Caco-2 (cell line): ENCODE measurements at regions not wholly inside any gene's neighbourhood (a gene's known extent, or its start where the extent isn't known, plus 50 kb on each side); places are given as distances from the start of the nearest gene placed in this dataset.

Experiments used
- BruUV-seq: library from RNA; stranded (reverse); fragments of 400-500 nt; replicated peaks from 2 replicates; lab custom pipeline; 2021; lab: Mats Ljungman, UMichigan
- CTCF ChIA-PET: fragments of 300-600 bp; sonication (Branson Sonifier 250); formaldehyde crosslinking; loops from one replicate; lab custom pipeline; 2022; ENCODE audit warnings: antibody characterized with exemption; lab: Charles Lee
- POLR2A ChIA-PET: fragments of 300-600 bp; sonication (Branson Sonifier 250); formaldehyde crosslinking; loops from one replicate; lab custom pipeline; 2022; ENCODE audit warnings: antibody characterized with exemption; lab: Charles Lee
- DNase-seq, 2 experiments: peaks; one replicate each; pipeline versions ENCODE4 v3.0.0 to v3.0.0-alpha.2; 2020 to 2022
- H3K27me3 ChIP-seq: replicated peaks from 2 replicates; pipeline ENCODE4 v1.6.0; 2011; ENCODE audit warnings: low read length; ENCODE audit not compliant: control insufficient read depth, insufficient read depth
- H3K36me3 ChIP-seq: 2 replicates; pipeline ENCODE4 v1.5.1; 2011; ENCODE audit warnings: low read length; ENCODE audit not compliant: control insufficient read depth, insufficient read depth
- H3K4me1 ChIP-seq: fragments of 250-450 bp; sonication (Bioruptor Pico); 2 replicates; pipeline ENCODE4 v1.5.1; 2020; ENCODE audit warnings: mild to moderate bottlenecking
- H3K4me3 ChIP-seq: 2 replicates; pipeline ENCODE4 v1.5.1; 2011; ENCODE audit warnings: low read depth, mild to moderate bottlenecking, control low read depth, low read length
- H3K9me3 ChIP-seq: fragments of 250-450 bp; sonication (Bioruptor Pico); 2 replicates; pipeline ENCODE4 v1.5.1; 2020; ENCODE audit warnings: mild to moderate bottlenecking, moderate library complexity
- H3K27ac Mint-ChIP-seq: one replicate; pipeline ENCODE4 v1.8.0; 2022; ENCODE audit warnings: mixed read lengths; ENCODE audit not compliant: unreplicated experiment
- H3K27me3 Mint-ChIP-seq: one replicate; pipeline ENCODE4 v1.8.0; 2022; ENCODE audit warnings: mixed read lengths; ENCODE audit not compliant: insufficient read depth, unreplicated experiment
- H3K36me3 Mint-ChIP-seq: one replicate; pipeline ENCODE4 v1.8.0; 2022; ENCODE audit warnings: mild to moderate bottlenecking, mixed read lengths; ENCODE audit not compliant: insufficient read depth, unreplicated experiment
- H3K4me1 Mint-ChIP-seq: one replicate; pipeline ENCODE4 v1.8.0; 2022; ENCODE audit warnings: low read depth, mixed read lengths; ENCODE audit not compliant: unreplicated experiment
- H3K4me3 Mint-ChIP-seq: one replicate; pipeline ENCODE4 v1.8.0; 2022; ENCODE audit warnings: mild to moderate bottlenecking, moderate library complexity, mixed read lengths; ENCODE audit not compliant: unreplicated experiment
- H3K9me3 Mint-ChIP-seq: one replicate; pipeline ENCODE4 v1.8.0; 2022; ENCODE audit warnings: mixed read lengths; ENCODE audit not compliant: unreplicated experiment
- CTCF ChIP-seq, 2 experiments: fragments of 200-600 bp in 1 of 2; IDR thresholded peaks; 1 replicate in 1 of 2; 2 replicates in 1 of 2; pipeline versions ENCODE4 v1.5.1 to v1.8.0; 2011 to 2022; ENCODE audit warnings: antibody characterized with exemption in 1 of 2, control low read depth in 1 of 2, inconsistent platforms in 1 of 2, low read depth in 1 of 2, low read length in 1 of 2, mild to moderate bottlenecking in 1 of 2, moderate library complexity in 1 of 2; ENCODE audit not compliant: insufficient read depth in 1 of 2, severe bottlenecking in 1 of 2, unreplicated experiment in 1 of 2
- intact Hi-C: fragments of 100-400 bp; cut with micrococcal nuclease; formaldehyde crosslinking; loops from one replicate; pipeline ENCODE4 v1.10.0; 2022; ENCODE audit not compliant: unreplicated experiment

- no TSS peak for BruUV-seq
- Histone ChIP-seq H3K9me3 (no peaks in the 10 kb centered on the region), H3K4me1 (no peaks in the 10 kb centered on the region), H3K36me3 (no peaks in the 10 kb centered on the region), H3K27me3 (no peaks in the 10 kb centered on the region), H3K4me3 (no peak overlapping the region)
- Mint-ChIP-seq H3K36me3 (no peaks in the 10 kb centered on the region), H3K9me3 (no peaks in the 10 kb centered on the region), H3K27me3 (no peaks in the 10 kb centered on the region), H3K4me3 (no peak overlapping the region), H3K4me1 (no peaks in the 10 kb centered on the region), H3K27ac (no peak overlapping the region)
- intact Hi-C loops: no loop called here
- DNase-seq: no peak
- no peak for TF ChIP-seq CTCF (IDR thresholded peaks at IDR 0.05; ENCODE audit: insufficient read depth in 1 of 2, low read depth in 1 of 2, low read length in 1 of 2, severe bottlenecking in 1 of 2, unreplicated experiment in 1 of 2)
- ChIA-PET CTCF (no interaction called here), POLR2A (no interaction called here)
These were observed 270.6 kb downstream of the TRIML1 start for GRCh38 chr4:188409851-188410250.

GRCh38 chr4:188411805-188412204 is 272.6 kb downstream of the TRIML1 start:
- no peak overlapping the region for H3K4me3 ChIP-seq
- no peak for DNase-seq
- no peaks in the 10 kb centered on the region for H3K27me3 ChIP-seq
- H3K9me3 ChIP-seq: no peaks in the 10 kb centered on the region
- Mint-ChIP-seq H3K9me3 (no peaks in the 10 kb centered on the region), H3K27ac (no peak overlapping the region), H3K36me3 (no peaks in the 10 kb centered on the region), H3K4me1 (no peaks in the 10 kb centered on the region), H3K27me3 (no peaks in the 10 kb centered on the region), H3K4me3 (no peak overlapping the region)
- no peak for TF ChIP-seq CTCF (IDR thresholded peaks at IDR 0.05; ENCODE audit: insufficient read depth in 1 of 2, low read depth in 1 of 2, low read length in 1 of 2, severe bottlenecking in 1 of 2, unreplicated experiment in 1 of 2)
- BruUV-seq: no TSS peak
- ChIA-PET CTCF (no interaction called here), POLR2A (no interaction called here)
- intact Hi-C loops: no loop called here
- no peaks in the 10 kb centered on the region for H3K36me3 ChIP-seq
- H3K4me1 ChIP-seq: no peaks in the 10 kb centered on the region

- H3K36me3 ChIP-seq: no peaks in the 10 kb centered on the region
- POLR2A ChIA-PET: no interaction called here
- no peaks in the 10 kb centered on the region for H3K27me3 ChIP-seq
- no TSS peak for BruUV-seq
- no peaks in the 10 kb centered on the region for H3K36me3 Mint-ChIP-seq
- CTCF ChIA-PET: no interaction called here
- intact Hi-C loops: no loop called here
- peak overlapping the region; percentile 39 for H3K27ac Mint-ChIP-seq
- H3K4me3 ChIP-seq: no peak overlapping the region
- no peaks in the 10 kb centered on the region for H3K4me1 Mint-ChIP-seq
- H3K9me3 ChIP-seq: no peaks in the 10 kb centered on the region
- TF ChIP-seq CTCF (IDR thresholded peaks at IDR 0.05; ENCODE audit: insufficient read depth in 1 of 2, low read depth in 1 of 2, low read length in 1 of 2, severe bottlenecking in 1 of 2, unreplicated experiment in 1 of 2): no peak
- no peaks in the 10 kb centered on the region for H3K27me3 Mint-ChIP-seq
- no peaks in the 10 kb centered on the region for H3K4me1 ChIP-seq
- H3K4me3 Mint-ChIP-seq: no peak overlapping the region
- DNase-seq: no peak
- no peaks in the 10 kb centered on the region for H3K9me3 Mint-ChIP-seq
These were observed 273.3 kb downstream of the TRIML1 start for GRCh38 chr4:188412499-188412898.
